Cardiac fibroblast (primary cell): ENCODE measurements at regions not wholly inside any gene's neighbourhood (a gene's known extent, or its start where the extent isn't known, plus 50 kb on each side); places are given as distances from the start of the nearest gene placed in this dataset.

Experiments used
- DNase-seq, 2 donors: peaks; one replicate each; pipeline versions ENCODE4 v3.0.0 to v3.0.0-alpha.2; 2010; ENCODE audit warnings: low read depth in 2 of 2
- H3K4me3 ChIP-seq, 2 donors: replicated peaks in 1 of 2; 1 replicate in 1 of 2; 2 replicates in 1 of 2; pipeline ENCODE4 v1.5.1; 2011; ENCODE audit warnings: low read depth in 2 of 2, low read length in 2 of 2, mild to moderate bottlenecking in 2 of 2, moderate library complexity in 1 of 2
- CTCF ChIP-seq: IDR thresholded peaks from one replicate; pipeline ENCODE4 v1.5.1; 2011; ENCODE audit warnings: low read depth, mild to moderate bottlenecking, low read length, inconsistent platforms

GRCh38 chr13:80866921-80867320 lies 526.0 kb upstream of the SPRY2 start:
- no peak for TF ChIP-seq CTCF
- no peak for DNase-seq
- no peak overlapping the region for H3K4me3 ChIP-seq

GRCh38 chr13:80865329-80865728 lies 524.4 kb upstream of the SPRY2 start:
- DNase-seq: no peak
- no peak for TF ChIP-seq CTCF
- no peak overlapping the region for H3K4me3 ChIP-seq

GRCh38 chr13:80862456-80862855 lies 521.5 kb upstream of the SPRY2 start:
- H3K4me3 ChIP-seq: no peak overlapping the region
- TF ChIP-seq CTCF: no peak
- no peak for DNase-seq

GRCh38 chr13:80860845-80861244 lies 519.9 kb upstream of the SPRY2 start:
- no peak for DNase-seq
- TF ChIP-seq CTCF: no peak
- no peak overlapping the region for H3K4me3 ChIP-seq

- H3K4me3 ChIP-seq: no peak overlapping the region
- no peak for TF ChIP-seq CTCF
- DNase-seq: no peak
These were observed 517.2 kb upstream of the SPRY2 start for GRCh38 chr13:80858131-80858530.

- no peak for TF ChIP-seq CTCF
- no peak for DNase-seq
- H3K4me3 ChIP-seq: no peak overlapping the region
These were observed 516.4 kb upstream of the SPRY2 start for GRCh38 chr13:80857321-80857720.

GRCh38 chr13:80850771-80851170 lies 509.8 kb upstream of the SPRY2 start:
- TF ChIP-seq CTCF: no peak
- no peak overlapping the region for H3K4me3 ChIP-seq
- DNase-seq: no peak
